Astrocyte (in vitro differentiated cells and primary cell): ENCODE measurements at regions not wholly inside any gene's neighbourhood (a gene's known extent, or its start where the extent isn't known, plus 50 kb on each side); places are given as distances from the start of the nearest gene placed in this dataset.

Experiments used
- DNase-seq: peaks from one replicate; pipeline ENCODE4 v3.0.0-alpha.2; 2010; ENCODE audit warnings: low read depth
- FAIRE-seq: peaks from 2 replicates; lab custom pipeline; 2011; peaks lifted over from hg19 to GRCh38; lab: Jason Lieb, UNC
- H2AFZ ChIP-seq: 2 replicates; pipeline ENCODE4 v1.6.0; 2012; ENCODE audit warnings: low read depth, low read length, inconsistent platforms
- H3K27ac ChIP-seq: 2 replicates; pipeline ENCODE4 v1.5.1; 2011; ENCODE audit warnings: low read depth, low read length, inconsistent platforms
- H3K27me3 ChIP-seq: 2 replicates; pipeline ENCODE4 v1.6.0; 2011; ENCODE audit warnings: low read length, inconsistent platforms; ENCODE audit not compliant: insufficient read depth
- H3K36me3 ChIP-seq: 2 replicates; pipeline ENCODE4 v1.5.1; 2011; ENCODE audit warnings: low read length, inconsistent platforms; ENCODE audit not compliant: insufficient read depth
- H3K4me1 ChIP-seq: 2 replicates; pipeline ENCODE4 v1.5.1; 2011; ENCODE audit warnings: low read length, inconsistent platforms; ENCODE audit not compliant: insufficient read depth
- H3K4me2 ChIP-seq: 2 replicates; pipeline ENCODE4 v1.6.0; 2012; ENCODE audit warnings: low read length, inconsistent platforms
- H3K4me3 ChIP-seq: 2 replicates; pipeline ENCODE4 v1.5.1; 2011; ENCODE audit warnings: low read depth, mild to moderate bottlenecking, low read length, inconsistent platforms; ENCODE audit not compliant: insufficient read depth
- H3K79me2 ChIP-seq: 2 replicates; pipeline ENCODE4 v1.6.0; 2012; ENCODE audit warnings: mild to moderate bottlenecking, low read length, inconsistent platforms; ENCODE audit not compliant: insufficient read depth
- H3K9ac ChIP-seq: 2 replicates; pipeline ENCODE4 v1.6.0; 2012; ENCODE audit warnings: mild to moderate bottlenecking, low read length, inconsistent platforms
- H3K9me3 ChIP-seq: 2 replicates; pipeline ENCODE4 v1.5.1; 2012; ENCODE audit warnings: low read depth, mild to moderate bottlenecking, low read length, inconsistent platforms; ENCODE audit not compliant: insufficient read depth
- H4K20me1 ChIP-seq: 2 replicates; pipeline ENCODE4 v1.6.0; 2012; ENCODE audit warnings: low read length, inconsistent platforms; ENCODE audit not compliant: insufficient read depth
- H3K27ac Mint-ChIP-seq: one replicate; pipeline ENCODE4 v1.8.0; 2021; ENCODE audit warnings: mild to moderate bottlenecking, mixed read lengths; ENCODE audit not compliant: unreplicated experiment
- H3K27me3 Mint-ChIP-seq: one replicate; pipeline ENCODE4 v1.8.0; 2021; ENCODE audit warnings: low read depth, mixed read lengths; ENCODE audit not compliant: unreplicated experiment
- H3K36me3 Mint-ChIP-seq: one replicate; pipeline ENCODE4 v1.8.0; 2021; ENCODE audit warnings: low read depth, mixed read lengths; ENCODE audit not compliant: unreplicated experiment
- H3K4me1 Mint-ChIP-seq: one replicate; pipeline ENCODE4 v1.8.0; 2021; ENCODE audit warnings: low read depth, mixed read lengths; ENCODE audit not compliant: unreplicated experiment
- H3K4me3 Mint-ChIP-seq: one replicate; pipeline ENCODE4 v1.8.0; 2021; ENCODE audit warnings: mild to moderate bottlenecking, moderate library complexity, mixed read lengths; ENCODE audit not compliant: unreplicated experiment
- H3K9me3 Mint-ChIP-seq: one replicate; pipeline ENCODE4 v1.8.0; 2021; ENCODE audit warnings: mild to moderate bottlenecking, mixed read lengths; ENCODE audit not compliant: unreplicated experiment
- CTCF ChIP-seq: IDR thresholded peaks from 2 replicates; pipeline ENCODE4 v1.5.1; 2011; ENCODE audit warnings: low read depth, mild to moderate bottlenecking, inconsistent platforms, low read length, moderate library complexity; ENCODE audit not compliant: insufficient read depth
- EZH2 ChIP-seq: IDR thresholded peaks from 2 replicates; pipeline ENCODE4 v1.6.1; 2012; ENCODE audit warnings: mild to moderate bottlenecking, low read length, inconsistent platforms; ENCODE audit not compliant: insufficient read depth

GRCh38 chr5:92455011-92455410, 1071.9 kb upstream of the ARRDC3 start:
- H3K27me3 Mint-ChIP-seq: no peaks in the 10 kb centered on the region
- H3K27ac Mint-ChIP-seq: no peak overlapping the region
- no peaks in the 10 kb centered on the region for H3K36me3 Mint-ChIP-seq

DNA sequence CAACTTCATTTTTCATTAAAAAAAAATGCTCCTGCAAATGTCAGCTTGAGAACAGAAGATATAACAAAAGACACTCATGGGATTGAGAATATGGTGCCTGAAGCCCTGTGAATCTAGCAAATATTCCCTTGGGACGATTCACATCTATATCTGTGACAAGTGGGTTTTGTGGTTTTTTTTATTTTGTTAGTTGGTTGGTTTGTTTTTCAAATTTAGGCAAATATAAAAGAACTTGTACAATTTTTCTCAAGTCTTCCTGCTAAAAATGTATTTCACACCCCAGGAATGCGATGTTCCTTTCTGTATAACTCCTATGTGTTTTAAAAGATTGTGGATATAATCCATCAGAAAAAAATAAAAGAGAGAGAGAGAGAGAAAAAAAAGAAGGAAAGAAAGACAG, 1061.8 kb upstream of the ARRDC3 start:
- H3K9me3 Mint-ChIP-seq: no peaks in the 10 kb centered on the region
- Histone ChIP-seq H3K4me2 (no peak overlapping the region), H3K27ac (no peak overlapping the region), H3K4me3 (no peak overlapping the region), H3K9ac (no peak overlapping the region), H3K9me3 (no peaks in the 10 kb centered on the region), H2AFZ (no peak overlapping the region), H3K79me2 (no peaks in the 10 kb centered on the region), H3K4me1 (no peaks in the 10 kb centered on the region), H4K20me1 (no peaks in the 10 kb centered on the region), H3K27me3 (no peaks in the 10 kb centered on the region), H3K36me3 (no peaks in the 10 kb centered on the region)
- H3K27ac Mint-ChIP-seq: no peak overlapping the region
- no peak for DNase-seq
- no peaks in the 10 kb centered on the region for H3K27me3 Mint-ChIP-seq
- TF ChIP-seq EZH2: no peak
- TF ChIP-seq CTCF: no peak
- no peaks in the 10 kb centered on the region for H3K4me1 Mint-ChIP-seq
- no peak overlapping the region for H3K4me3 Mint-ChIP-seq
- no peak for FAIRE-seq
- no peaks in the 10 kb centered on the region for H3K36me3 Mint-ChIP-seq

More at GRCh38 chr5:92455011-92455410, 1071.9 kb upstream of the ARRDC3 start:
- no peak overlapping the region for H3K4me2 ChIP-seq
- H3K9me3 ChIP-seq: no peaks in the 10 kb centered on the region
- no peak for DNase-seq
- no peak overlapping the region for H3K9ac ChIP-seq
- H3K27ac ChIP-seq: no peak overlapping the region
- H2AFZ ChIP-seq: no peak overlapping the region
- H3K4me1 Mint-ChIP-seq: no peaks in the 10 kb centered on the region
- no peaks in the 10 kb centered on the region for H3K4me1 ChIP-seq
- H3K4me3 Mint-ChIP-seq: no peak overlapping the region
- FAIRE-seq: no peak
- TF ChIP-seq CTCF (no peak), EZH2 (no peak)
- H3K36me3 ChIP-seq: no peaks in the 10 kb centered on the region
- no peaks in the 10 kb centered on the region for H3K79me2 ChIP-seq
- no peak overlapping the region for H3K4me3 ChIP-seq
- no peaks in the 10 kb centered on the region for H3K9me3 Mint-ChIP-seq
- no peaks in the 10 kb centered on the region for H3K27me3 ChIP-seq
- H4K20me1 ChIP-seq: no peaks in the 10 kb centered on the region

GRCh38 chr5:92435781-92436180, 1052.7 kb upstream of the ARRDC3 start:
- H3K4me1 ChIP-seq: no peaks in the 10 kb centered on the region
- no peaks in the 10 kb centered on the region for H3K9me3 ChIP-seq
- Mint-ChIP-seq H3K36me3 (no peaks in the 10 kb centered on the region), H3K27me3 (no peaks in the 10 kb centered on the region), H3K4me3 (no peak overlapping the region), H3K9me3 (no peaks in the 10 kb centered on the region), H3K27ac (no peak overlapping the region), H3K4me1 (no peaks in the 10 kb centered on the region)
- no peaks in the 10 kb centered on the region for H3K79me2 ChIP-seq
- no peak overlapping the region for H3K4me3 ChIP-seq
- H4K20me1 ChIP-seq: no peaks in the 10 kb centered on the region
- no peaks in the 10 kb centered on the region for H3K36me3 ChIP-seq
- no peak overlapping the region for H3K4me2 ChIP-seq
- no peak overlapping the region for H3K9ac ChIP-seq
- H2AFZ ChIP-seq: no peak overlapping the region
- no peak overlapping the region for H3K27ac ChIP-seq
- no peaks in the 10 kb centered on the region for H3K27me3 ChIP-seq
- FAIRE-seq (no peak), DNase-seq (no peak)
- no peak for TF ChIP-seq CTCF
- TF ChIP-seq EZH2: no peak
